HG02610 (cell line): ENCODE measurements at regions not wholly inside any gene's neighbourhood (a gene's known extent, or its start where the extent isn't known, plus 50 kb on each side); places are given as distances from the start of the nearest gene placed in this dataset.
A peak's percentile ranks its signal among the peaks of the same experiment; 100 is the strongest.

Source experiments
- ATAC-seq: cut with Tn5 transposase; IDR thresholded peaks from one replicate; pipeline ENCODE4 v1.9.1; 2021; ENCODE audit warnings: mild to moderate bottlenecking, moderate library complexity; ENCODE audit not compliant: unreplicated experiment

GRCh38 chr6:83792846-83793245 lies 60.3 kb upstream of the RIPPLY2 start:
- no peak for ATAC-seq

DNA sequence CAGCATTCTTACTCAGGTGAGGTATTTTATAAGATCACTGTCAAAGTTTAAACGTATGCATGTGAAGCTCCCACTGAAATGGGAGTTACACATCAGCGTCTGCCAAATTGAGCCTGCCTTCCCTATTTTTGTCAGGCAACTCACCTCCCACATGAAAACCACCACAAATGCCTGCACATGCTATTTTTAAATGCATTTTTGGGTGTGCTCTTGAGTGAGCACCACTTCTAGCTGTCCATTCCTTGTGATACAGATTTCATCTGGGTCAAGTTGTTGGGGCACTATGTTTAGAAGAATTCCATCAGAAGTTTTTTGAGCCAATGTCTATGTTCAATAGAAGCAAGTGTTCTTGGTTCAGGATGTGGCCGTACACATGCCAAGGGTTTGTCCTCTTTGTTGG lies 71.7 kb upstream of the RIPPLY2 start:
- ATAC-seq: no peak

GRCh38 chr6:83770910-83771309 lies 62.0 kb upstream of the SNAP91 start:
- peak; percentile 76 for ATAC-seq

GRCh38 chr6:83769413-83769812 lies 60.5 kb upstream of the SNAP91 start:
- ATAC-seq: no peak

- no peak for ATAC-seq
These were observed 58.1 kb upstream of the SNAP91 start for GRCh38 chr6:83767033-83767432.
